GM12878 (cell line): ENCODE measurements at regions not wholly inside any gene's neighbourhood (a gene's known extent, or its start where the extent isn't known, plus 50 kb on each side); places are given as distances from the start of the nearest gene placed in this dataset.
"Not testable (repeated sequence)": the region's sequence is repeated elsewhere in the genome, so short reads cannot be mapped to it uniquely, and the experiment has no call there.

Experiments used
- ATAC-seq: fragments of 200-7000 bp; cut with Tn5 transposase; 3 replicates; pipeline ENCODE4 v1.9.1; 2020; ENCODE audit warnings: mild to moderate bottlenecking, moderate library complexity
- BruUV-seq: library from RNA; stranded (reverse); fragments of 400-500 nt; replicated peaks from 2 replicates; lab custom pipeline; 2021; lab: Mats Ljungman, UMichigan
- CTCF ChIA-PET: fragments of 300-600 bp; sonication (Branson Sonifier 250); formaldehyde crosslinking; extraction: SDS; loops from one replicate; lab custom pipeline; 2021; ENCODE audit warnings: inconsistent platforms; lab: Yijun Ruan, JAX
- POLR2A ChIA-PET: fragments of 350-600 bp; formaldehyde crosslinking; extraction: SDS; loops from one replicate; lab custom pipeline; 2021; ENCODE audit warnings: inconsistent platforms; lab: Charles Lee
- RAD21 ChIA-PET: fragments of 300-600 bp; sonication (Branson Sonifier 250); formaldehyde crosslinking; loops from one replicate; lab custom pipeline; 2023; ENCODE audit warnings: antibody characterized with exemption; ENCODE audit not compliant: unreplicated experiment; lab: Charles Lee
- SMC1A ChIA-PET: fragments of 300-600 bp; sonication (Branson Sonifier 250); formaldehyde crosslinking; loops from one replicate; lab custom pipeline; 2023; ENCODE audit not compliant: unreplicated experiment, uncharacterized antibody; lab: Charles Lee
- DNase-seq: peaks from one replicate; pipeline ENCODE4 v3.0.0-alpha.2; 2011; ENCODE audit warnings: low read depth, low spot score
- FAIRE-seq: peaks from 3 replicates; lab custom pipeline; 2011; peaks lifted over from hg19 to GRCh38; lab: Jason Lieb, UNC
- H2AFZ ChIP-seq: 2 replicates; pipeline ENCODE4 v1.6.0; 2011; ENCODE audit warnings: low read depth, low read length, control low read depth; ENCODE audit not compliant: control insufficient read depth
- H3K27ac ChIP-seq: 2 replicates; pipeline ENCODE4 v1.5.1; 2011; ENCODE audit warnings: control low read depth; ENCODE audit not compliant: control insufficient read depth, insufficient read depth
- H3K27me3 ChIP-seq, 2 experiments: replicated peaks in 1 of 2; 2 replicates each; pipeline versions ENCODE4 v1.6.0 to v1.6.1; 2011; ENCODE audit warnings: low read length in 1 of 2; ENCODE audit not compliant: control insufficient read depth in 2 of 2, insufficient read depth in 2 of 2
- H3K36me3 ChIP-seq, 2 experiments: 2 replicates each; pipeline ENCODE4 v1.5.1; 2011; ENCODE audit warnings: low read length in 1 of 2; ENCODE audit not compliant: control insufficient read depth in 2 of 2, insufficient read depth in 2 of 2
- H3K4me1 ChIP-seq: 2 replicates; pipeline ENCODE4 v1.6.1; 2011; ENCODE audit warnings: mild to moderate bottlenecking, low read length, moderate library complexity, mixed read lengths; ENCODE audit not compliant: control insufficient read depth, insufficient read depth
- H3K4me2 ChIP-seq: 2 replicates; pipeline ENCODE4 v1.6.0; 2011; ENCODE audit warnings: control low read depth; ENCODE audit not compliant: control insufficient read depth, insufficient read depth
- H3K4me3 ChIP-seq: fragments of 200-600 bp; sonication (generic); 2 replicates; pipeline ENCODE4 v1.5.1; 2016
- H3K79me2 ChIP-seq: 2 replicates; pipeline ENCODE4 v1.6.0; 2011; ENCODE audit warnings: low read length; ENCODE audit not compliant: control insufficient read depth, insufficient read depth
- H3K9ac ChIP-seq: 2 replicates; pipeline ENCODE4 v1.8.0; 2011; ENCODE audit warnings: low read length, control low read depth, mixed read lengths; ENCODE audit not compliant: control insufficient read depth, insufficient read depth
- H3K9me3 ChIP-seq: replicated peaks from 3 replicates; pipeline ENCODE4 v1.5.1; 2011; ENCODE audit warnings: mild to moderate bottlenecking, low read length; ENCODE audit not compliant: control insufficient read depth, insufficient read depth
- H4K20me1 ChIP-seq: 2 replicates; pipeline ENCODE4 v1.6.0; 2011; ENCODE audit not compliant: control insufficient read depth, insufficient read depth
- CBFB ChIP-seq: IDR thresholded peaks from 2 replicates; pipeline ENCODE4 v1.6.1; 2016; ENCODE audit warnings: antibody characterized with exemption, low read depth
- GATAD2B ChIP-seq: fragments of 450-650 bp; conservative IDR thresholded peaks from 2 replicates; pipeline ENCODE4 v1.6.1; 2017; ENCODE audit warnings: low read depth, mild to moderate bottlenecking, moderate library complexity
- HCFC1 ChIP-seq: fragments of 150-350 bp; IDR thresholded peaks from 2 replicates; pipeline ENCODE4 v1.6.1; 2014; ENCODE audit warnings: low read length
- IKZF1 ChIP-seq: fragments of 450-650 bp; conservative IDR thresholded peaks from 2 replicates; pipeline ENCODE4 v1.6.1; 2017; ENCODE audit warnings: antibody characterized with exemption, mild to moderate bottlenecking
- MTA3 ChIP-seq: IDR thresholded peaks from 2 replicates; pipeline ENCODE4 v1.6.1; 2012; ENCODE audit warnings: low read length, inconsistent platforms, borderline replicate concordance
- NFYB ChIP-seq: IDR thresholded peaks from 2 replicates; pipeline ENCODE4 v1.6.1; 2011; ENCODE audit warnings: low read depth, mild to moderate bottlenecking, low read length, improper control_type of control experiment, moderate library complexity; ENCODE audit not compliant: insufficient read depth
- NRF1 ChIP-seq: conservative IDR thresholded peaks from 2 replicates; pipeline ENCODE4 v1.6.1; 2011; ENCODE audit warnings: mild to moderate bottlenecking, low read depth, low read length, improper control_type of control experiment
- PAX8 ChIP-seq: fragments of 450-650 bp; IDR thresholded peaks from 2 replicates; pipeline ENCODE4 v1.6.1; 2017; ENCODE audit warnings: mild to moderate bottlenecking, moderate library complexity
- SMARCA5 ChIP-seq: fragments of 450-650 bp; IDR thresholded peaks from 2 replicates; pipeline ENCODE4 v1.6.1; 2017; ENCODE audit warnings: mild to moderate bottlenecking
- SMC3 ChIP-seq: IDR thresholded peaks from 2 replicates; pipeline ENCODE4 v1.6.1; 2011; ENCODE audit warnings: low read length, improper control_type of control experiment, borderline replicate concordance
- STAT1 ChIP-seq: fragments of 450-650 bp; conservative IDR thresholded peaks from 2 replicates; pipeline ENCODE4 v1.6.1; 2014; ENCODE audit warnings: antibody characterized with exemption, mild to moderate bottlenecking
- SUPT20H ChIP-seq: IDR thresholded peaks from 2 replicates; pipeline ENCODE4 v1.6.1; 2011; ENCODE audit warnings: low read depth, mild to moderate bottlenecking, low read length, moderate library complexity, borderline replicate concordance; ENCODE audit not compliant: control insufficient read depth
- YBX1 ChIP-seq: fragments of 450-650 bp; IDR thresholded peaks from 2 replicates; pipeline ENCODE4 v1.6.1; 2016; ENCODE audit warnings: antibody characterized with exemption
- ZNF217 ChIP-seq: fragments of 450-650 bp; IDR thresholded peaks from 2 replicates; pipeline ENCODE4 v1.6.1; 2017; ENCODE audit warnings: antibody characterized with exemption, mild to moderate bottlenecking
- WGBS: methylation state at CpG from one replicate; pipeline ENCODE4 v1.1.6; 2016; ENCODE audit warnings: low lambda C conversion rate; ENCODE audit not compliant: insufficient replicate concordance, insufficient coverage; ENCODE audit errors: missing lambda C conversion rate; 5-methylcytosine and 5-hydroxymethylcytosine counted together
- in situ Hi-C: fragments of 300-500 bp; cut with MboI; formaldehyde crosslinking; loops from 9 replicates; pipeline ENCODE4 v1.14.3; 2018; ENCODE audit warnings: mixed read lengths
- intact Hi-C: fragments of 100-400 bp; cut with micrococcal nuclease; formaldehyde crosslinking; loops from one replicate; pipeline ENCODE4 v1.14.2; 2022; ENCODE audit not compliant: unreplicated experiment
- TF ChIP-seq, protein P1 (sequence below): fragments of 450-650 bp; IDR thresholded peaks from 2 replicates; pipeline ENCODE4 v1.6.1; 2016; ENCODE audit warnings: mild to moderate bottlenecking

DNA sequence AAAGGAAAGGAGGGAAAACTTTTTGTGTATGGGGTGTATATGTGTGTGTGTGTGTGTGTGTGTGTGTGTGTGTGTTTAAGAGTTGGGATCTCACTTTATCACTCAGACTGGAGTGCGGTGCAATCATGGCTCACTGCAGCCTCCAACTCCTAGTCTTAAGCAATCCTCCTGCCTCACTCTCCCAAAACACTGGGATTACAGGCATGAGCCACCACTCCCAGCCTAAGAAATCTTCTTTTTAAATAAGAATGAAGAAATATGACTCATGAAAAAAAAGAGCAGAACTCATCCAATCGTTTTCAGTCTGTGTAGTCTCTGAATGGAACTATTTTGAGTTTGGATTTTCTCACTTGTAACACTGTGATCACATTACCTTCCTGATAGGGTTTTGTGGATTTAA lies 601.5 kb downstream of the ACTL7B start:
- Histone ChIP-seq H2AFZ (no peak overlapping the region), H3K4me1 (no peaks in the 10 kb centered on the region), H3K9ac (no peak overlapping the region), H3K27me3 (no peaks in the 10 kb centered on the region), H3K9me3 (no peaks in the 10 kb centered on the region), H3K4me2 (no peak overlapping the region), H3K27ac (no peak overlapping the region), H3K36me3 (no peaks in the 10 kb centered on the region), H4K20me1 (no peaks in the 10 kb centered on the region), H3K79me2 (no peaks in the 10 kb centered on the region), H3K4me3 (no peak overlapping the region)
- DNase-seq, result no peak
- RAD21 ChIA-PET, result no interaction called here
- TF ChIP-seq CBFB (no peak), MTA3 (no peak), SMC3 (no peak), STAT1 (no peak), IKZF1 (no peak), NRF1 (no peak), NFYB (no peak), PAX8 (no peak), HCFC1 (no peak), ZNF217 (no peak), SUPT20H (no peak), GATAD2B (no peak), YBX1 (no peak), SMARCA5 (no peak)
- TF ChIP-seq, protein P1, sequence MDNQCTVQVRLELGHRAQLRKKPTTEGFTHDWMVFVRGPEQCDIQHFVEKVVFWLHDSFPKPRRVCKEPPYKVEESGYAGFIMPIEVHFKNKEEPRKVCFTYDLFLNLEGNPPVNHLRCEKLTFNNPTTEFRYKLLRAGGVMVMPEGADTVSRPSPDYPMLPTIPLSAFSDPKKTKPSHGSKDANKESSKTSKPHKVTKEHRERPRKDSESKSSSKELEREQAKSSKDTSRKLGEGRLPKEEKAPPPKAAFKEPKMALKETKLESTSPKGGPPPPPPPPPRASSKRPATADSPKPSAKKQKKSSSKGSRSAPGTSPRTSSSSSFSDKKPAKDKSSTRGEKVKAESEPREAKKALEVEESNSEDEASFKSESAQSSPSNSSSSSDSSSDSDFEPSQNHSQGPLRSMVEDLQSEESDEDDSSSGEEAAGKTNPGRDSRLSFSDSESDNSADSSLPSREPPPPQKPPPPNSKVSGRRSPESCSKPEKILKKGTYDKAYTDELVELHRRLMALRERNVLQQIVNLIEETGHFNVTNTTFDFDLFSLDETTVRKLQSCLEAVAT, result no peak
- ATAC-seq, result no peak
- in situ Hi-C loops, result loop anchor here (25.0 kb wide), 1 partner anchor 767 kb away; the partner anchor contains the start of gene KLF4
- SMC1A ChIA-PET, result no interaction called here
- intact Hi-C loops, result no loop called here
- FAIRE-seq, result no peak
- WGBS, result 50% methylated on average over 2 of the region's 2 CpGs
- CTCF ChIA-PET, result no interaction called here
- no TSS peak for BruUV-seq
- POLR2A ChIA-PET, result no interaction called here

DNA sequence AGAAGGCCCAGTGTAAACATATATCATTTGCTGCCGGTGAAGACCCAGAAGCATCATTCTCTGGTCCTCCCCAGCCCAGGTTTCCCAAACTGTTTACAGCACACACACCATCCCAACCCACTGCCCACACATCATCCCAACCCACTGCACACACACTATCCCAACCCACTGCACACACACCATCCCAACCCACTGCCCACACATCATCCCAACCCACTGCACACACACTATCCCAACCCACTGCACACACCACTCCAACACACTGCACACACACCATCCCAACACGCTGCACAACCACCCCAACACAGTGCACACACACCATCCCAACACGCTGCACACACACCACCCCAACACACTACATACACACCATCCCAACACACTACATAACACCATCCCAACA lies 608.4 kb downstream of the ACTL7B start:
- RAD21 ChIA-PET, H3K9ac ChIP-seq, H3K36me3 ChIP-seq, BruUV-seq, ATAC-seq, H3K4me3 ChIP-seq, H3K79me2 ChIP-seq, in situ Hi-C loops, H3K9me3 ChIP-seq, H4K20me1 ChIP-seq, H3K4me2 ChIP-seq, H3K27ac ChIP-seq, CTCF ChIA-PET, H3K27me3 ChIP-seq, H3K4me1 ChIP-seq, intact Hi-C loops, H2AFZ ChIP-seq, POLR2A ChIA-PET, DNase-seq, FAIRE-seq, SMC1A ChIA-PET: not testable (repeated sequence)
- WGBS, result 39% methylated on average over 3 of the region's 3 CpGs
